ENCODE measurements at regions not wholly inside any gene's neighbourhood (a gene's known extent, or its start where the extent isn't known, plus 50 kb on each side); places are given as distances from the start of the nearest gene placed in this dataset.
"Not testable (repeated sequence)": the region's sequence is repeated elsewhere in the genome, so short reads cannot be mapped to it uniquely, and the experiment has no call there.

GRCh38 chr4:189809241-189809735 lies 131.4 kb upstream of the FRG1 start:
- DNase-seq: no peak

DNA sequence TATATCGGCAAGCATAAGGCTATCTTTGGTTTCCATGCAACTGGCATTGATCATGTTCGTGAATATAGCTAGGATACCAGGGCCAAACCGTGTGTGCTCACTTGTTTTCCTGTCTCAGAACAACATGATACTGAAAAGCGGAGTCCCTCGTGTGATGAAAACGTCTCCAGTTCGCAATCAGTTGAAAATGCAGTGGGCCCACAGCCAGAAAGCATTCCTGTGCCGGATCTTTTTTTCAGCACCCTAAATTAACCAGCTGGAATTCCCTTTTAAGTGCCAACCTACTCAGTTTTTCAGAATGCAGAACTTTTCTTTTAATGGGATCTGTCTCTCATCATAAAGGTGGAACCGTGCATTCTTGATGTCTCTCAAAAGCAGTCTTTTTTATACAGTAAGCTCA lies 130.8 kb upstream of the FRG1 start:
- no peak for DNase-seq

GRCh38 chr4:189810318-189811181 lies 130.1 kb upstream of the FRG1 start:
- not testable (repeated sequence) for DNase-seq

DNA sequence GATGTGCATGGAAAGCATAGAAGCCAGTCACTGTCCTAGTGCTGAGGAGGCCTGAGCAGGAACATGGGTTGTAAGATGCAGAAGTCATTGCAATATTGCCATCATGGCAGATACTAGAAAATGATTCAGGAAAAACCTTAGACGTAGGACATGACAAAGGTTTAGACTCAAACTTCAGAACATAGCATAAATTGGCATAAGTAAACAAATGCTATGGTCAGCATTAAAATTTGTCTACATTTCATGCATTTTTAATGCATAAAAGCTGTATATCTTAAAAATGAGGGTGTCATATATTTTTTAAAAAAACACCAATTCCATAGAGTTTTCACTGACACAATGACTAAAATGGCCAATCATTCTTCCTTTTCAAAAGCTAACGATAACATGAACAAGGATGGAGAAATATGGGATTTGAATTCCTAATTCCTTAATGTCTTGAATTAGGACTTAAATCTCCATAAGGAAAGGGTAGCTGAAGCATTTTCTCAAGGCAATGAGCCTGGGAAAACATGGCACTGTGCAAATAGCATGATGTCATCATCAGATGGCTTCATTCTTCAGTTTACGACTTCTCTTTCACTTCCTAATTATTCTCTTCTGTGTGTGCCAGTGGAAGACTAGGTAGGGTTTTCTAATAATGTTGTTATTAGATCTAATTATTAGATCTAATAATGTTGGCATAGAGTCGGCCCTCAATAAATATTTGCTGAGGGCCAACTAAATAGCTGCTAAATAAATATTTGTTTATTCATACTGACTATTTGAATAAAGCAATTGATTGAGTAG lies 125.1 kb upstream of the FRG1 start:
- DNase-seq: no peak

DNA sequence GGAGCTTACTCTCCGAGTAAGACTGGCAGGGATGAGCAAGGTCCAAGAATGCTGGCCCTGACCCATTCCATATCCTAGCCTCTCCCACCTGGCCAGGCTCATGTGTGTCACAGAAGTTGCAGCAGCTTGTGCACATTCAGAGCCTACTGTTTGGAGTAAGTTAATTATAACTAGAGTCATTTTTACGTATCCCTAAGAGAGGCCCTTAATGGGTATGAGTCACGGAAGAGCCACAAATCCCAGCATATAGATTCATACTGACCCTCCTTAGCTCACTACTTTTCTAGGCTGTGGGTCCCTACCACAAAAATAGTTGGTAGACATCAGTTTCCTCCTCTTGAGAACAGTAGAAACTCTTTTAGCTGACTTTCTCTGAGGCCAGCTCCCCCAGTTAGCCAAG lies 118.3 kb upstream of the FRG1 start:
- no peak for DNase-seq

- DNase-seq: no peak
These were observed 117.1 kb upstream of the FRG1 start for GRCh38 chr4:189823591-189823990.

GRCh38 chr4:189825466-189825865 lies 115.2 kb upstream of the FRG1 start:
- DNase-seq: no peak

DNA sequence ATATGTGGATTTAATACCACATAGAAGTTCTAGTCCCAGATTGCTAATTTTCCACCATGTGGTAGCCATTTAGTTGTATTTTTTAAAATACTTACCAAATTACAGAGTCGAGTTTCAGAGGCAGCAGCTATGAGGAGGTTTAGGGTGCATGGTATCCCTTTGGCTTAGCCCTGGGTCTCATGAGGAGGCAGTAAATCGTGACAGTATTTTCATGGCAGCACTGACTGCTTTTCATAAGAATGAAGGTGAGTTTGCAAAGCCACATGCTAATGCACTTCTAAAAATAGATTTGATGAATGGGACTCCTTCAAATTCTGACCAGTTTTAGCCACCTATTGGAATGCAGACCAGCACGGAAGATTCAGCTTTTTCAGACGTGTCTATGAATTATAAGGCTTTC lies 114.0 kb upstream of the FRG1 start:
- DNase-seq: no peak

DNA sequence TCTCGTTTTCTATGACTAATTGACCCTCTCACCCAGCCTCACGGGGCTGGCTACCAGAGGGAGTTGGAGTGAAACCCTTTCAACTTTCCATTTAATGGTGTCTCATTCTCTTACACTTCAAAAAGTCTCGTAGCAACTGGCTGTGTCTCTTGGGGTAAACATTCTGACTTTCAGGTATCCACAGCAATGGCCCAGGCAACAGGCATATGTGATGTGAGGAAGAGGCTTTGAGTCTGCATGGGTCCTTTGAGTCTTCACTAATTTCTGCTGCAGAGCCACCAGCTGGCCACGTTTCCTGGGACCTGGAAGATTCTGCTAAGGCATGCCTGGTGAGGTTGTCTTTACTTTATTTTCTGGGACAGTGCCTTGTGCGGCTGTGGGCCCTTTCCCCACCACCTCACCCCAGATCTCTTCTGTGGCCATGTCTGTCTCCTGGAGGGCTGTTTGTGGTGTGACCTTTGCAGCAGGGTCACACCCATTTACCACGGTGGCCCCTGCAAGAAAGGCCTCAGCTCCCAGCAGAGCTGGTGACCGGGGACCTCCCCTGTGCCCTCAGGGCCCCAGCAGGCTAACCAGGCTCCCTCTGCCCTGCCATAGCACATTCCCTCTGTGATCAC lies 112.5 kb upstream of the FRG1 start:
- DNase-seq: no peak

DNA sequence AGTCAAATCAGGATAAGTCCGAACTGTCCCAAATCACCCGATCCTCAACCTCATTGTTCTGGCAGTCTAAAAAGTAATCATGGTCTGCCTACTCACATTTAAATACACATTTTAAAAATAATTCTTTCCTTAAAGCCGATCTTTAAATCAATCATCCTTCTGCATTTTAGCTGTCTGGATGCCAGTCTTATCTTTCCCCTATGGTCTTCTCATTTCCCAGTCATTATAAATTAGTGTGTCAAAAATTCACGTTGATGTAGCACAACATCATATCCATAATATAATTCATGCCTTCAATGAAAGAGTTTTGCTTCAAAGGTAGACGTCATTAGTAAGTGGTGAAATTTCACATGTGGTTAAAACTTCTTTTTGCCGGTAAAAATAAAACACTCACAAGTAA lies 108.1 kb upstream of the FRG1 start:
- DNase-seq: no peak

DNA sequence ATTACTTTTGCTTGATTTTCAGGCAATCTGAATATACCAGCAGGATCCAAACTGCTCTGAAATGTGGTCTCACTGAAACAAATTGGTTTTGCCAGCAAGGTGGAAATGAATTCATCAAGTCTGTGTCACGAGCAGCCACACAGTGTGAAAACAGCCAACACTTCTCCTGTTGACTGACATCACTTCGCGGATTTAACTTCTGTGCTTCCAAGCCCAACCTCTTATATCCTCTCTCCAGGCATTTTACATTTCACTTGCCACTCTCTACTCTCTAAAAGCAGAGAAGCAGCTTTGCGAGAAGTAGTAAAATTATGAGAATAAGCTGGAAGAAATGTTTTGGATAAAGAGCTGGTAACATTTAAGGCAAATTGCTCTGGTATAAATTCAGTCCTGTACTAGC lies 106.1 kb upstream of the FRG1 start:
- no peak for DNase-seq

GRCh38 chr4:189835505-189835904 lies 105.2 kb upstream of the FRG1 start:
- no peak for DNase-seq

DNA sequence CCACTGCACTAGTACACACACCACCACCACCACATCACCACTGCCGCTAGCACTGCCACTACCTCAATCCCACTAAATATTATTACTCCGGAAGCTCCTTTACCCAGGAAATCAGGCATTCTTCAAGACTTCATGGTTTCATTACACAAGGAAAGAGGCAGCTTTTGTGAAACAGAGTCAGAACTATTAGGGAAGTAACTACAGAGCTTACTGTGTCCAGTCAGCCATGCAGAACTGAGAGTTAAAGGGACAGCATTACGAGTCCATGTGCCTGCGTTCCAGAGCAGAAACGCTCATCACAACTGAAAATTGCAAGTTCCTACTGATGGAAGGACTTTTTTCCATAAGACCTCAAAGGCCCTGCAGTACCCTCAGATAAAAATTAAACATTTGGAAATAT lies 103.2 kb upstream of the FRG1 start:
- no peak for DNase-seq

- no peak for DNase-seq
These were observed 101.7 kb upstream of the FRG1 start for GRCh38 chr4:189838821-189839497.

GRCh38 chr4:189840356-189840755 lies 100.3 kb upstream of the FRG1 start:
- no peak for DNase-seq

DNA sequence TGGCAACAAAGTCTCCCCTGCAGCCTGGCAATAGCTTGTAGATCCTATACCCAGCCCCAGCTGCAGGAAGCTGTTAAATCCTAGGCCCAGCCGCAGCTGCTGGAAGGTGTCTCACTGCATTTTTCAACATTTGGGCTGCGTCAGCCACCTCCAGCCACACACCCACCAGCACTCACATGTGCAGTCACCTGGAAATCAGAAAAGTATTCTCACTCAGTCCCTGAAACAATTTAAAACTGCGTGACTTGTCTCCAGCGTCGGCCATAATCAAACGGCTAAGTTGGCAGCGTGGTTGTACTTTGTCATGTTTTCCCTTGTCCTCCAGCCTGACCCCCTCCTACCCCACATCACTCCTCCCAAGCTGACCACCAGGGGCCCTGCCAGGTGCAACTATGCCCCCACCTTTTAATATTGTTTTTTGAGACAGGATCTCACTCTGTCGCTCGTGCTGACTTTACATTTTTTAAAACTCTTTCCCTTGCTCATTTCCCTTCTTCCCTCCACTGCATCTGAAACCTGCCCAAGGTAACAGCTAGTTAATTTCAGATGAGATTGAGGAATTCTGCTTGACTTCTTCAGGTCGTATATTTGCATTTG lies 97.2 kb upstream of the FRG1 start:
- DNase-seq: no peak

DNA sequence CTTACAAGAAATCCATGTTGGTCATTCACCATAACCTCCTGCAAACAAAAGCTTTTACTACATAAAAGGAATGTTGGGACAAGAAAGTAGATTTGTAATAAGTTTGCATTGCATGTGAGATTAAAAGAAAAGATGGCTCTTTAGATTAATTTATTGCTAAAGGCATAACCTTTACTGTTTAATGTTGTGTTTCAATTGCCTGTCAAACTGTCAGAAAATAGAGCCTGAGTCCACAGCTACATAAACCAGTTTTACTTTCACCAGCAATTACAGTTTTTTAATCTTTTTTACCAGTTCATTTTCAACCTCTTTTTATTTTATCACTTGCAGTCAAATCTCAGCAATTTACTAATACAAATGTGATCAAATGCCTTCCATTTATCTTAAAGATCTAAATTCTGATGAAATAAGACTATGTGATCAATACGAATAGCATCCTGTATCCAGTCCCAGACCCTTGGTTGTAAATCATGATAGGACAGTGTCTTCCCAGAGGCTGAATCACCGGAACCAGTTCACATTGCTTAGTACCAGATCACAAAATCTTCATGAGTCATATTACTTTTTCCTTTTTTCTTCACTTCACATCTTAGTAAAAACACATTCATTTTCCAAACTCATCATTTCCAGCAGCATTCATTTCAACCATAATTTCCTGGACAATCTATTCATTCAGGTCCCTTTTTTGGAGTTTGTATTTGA lies 95.4 kb upstream of the FRG1 start:
- no peak for DNase-seq

GRCh38 chr4:189846094-189846493 lies 94.6 kb upstream of the FRG1 start:
- DNase-seq: not testable (repeated sequence)

DNA sequence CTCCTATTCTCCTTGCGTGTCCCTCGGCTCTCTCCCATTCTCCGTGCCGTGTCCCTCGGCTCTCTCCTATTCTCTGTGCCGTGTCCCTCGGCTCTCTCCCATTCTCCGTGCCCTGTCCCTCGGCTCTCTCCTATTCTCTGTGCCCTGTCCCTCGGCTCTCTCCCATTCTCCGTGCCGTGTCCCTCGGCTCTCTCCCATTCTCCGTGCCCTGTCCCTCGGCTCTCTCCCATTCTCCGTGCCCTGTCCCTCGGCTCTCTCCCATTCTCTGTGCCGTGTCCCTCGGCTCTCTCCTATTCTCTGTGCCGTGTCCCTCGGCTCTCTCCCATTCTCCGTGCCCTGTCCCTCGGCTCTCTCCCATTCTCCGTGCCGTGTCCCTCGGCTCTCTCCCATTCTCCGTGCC lies 94.1 kb upstream of the FRG1 start:
- not testable (repeated sequence) for DNase-seq

DNA sequence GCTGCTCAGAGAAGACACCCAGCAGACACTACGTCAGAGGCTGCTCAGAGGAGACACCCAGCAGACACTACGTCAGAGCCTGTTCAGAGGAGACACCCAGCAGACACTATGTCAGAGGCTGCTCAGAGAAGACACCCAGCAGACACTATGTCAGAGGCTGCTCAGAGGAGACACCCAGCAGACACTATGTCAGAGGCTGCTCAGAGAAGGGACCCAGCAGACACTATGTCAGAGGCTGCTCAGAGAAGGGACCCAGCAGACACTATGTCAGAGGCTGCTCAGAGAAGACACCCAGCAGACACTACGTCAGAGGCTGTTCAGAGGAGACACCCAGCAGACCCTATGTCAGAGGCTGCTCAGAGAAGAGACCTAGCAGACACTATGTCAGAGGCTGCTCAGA lies 92.0 kb upstream of the FRG1 start:
- DNase-seq: not testable (repeated sequence)

DNA sequence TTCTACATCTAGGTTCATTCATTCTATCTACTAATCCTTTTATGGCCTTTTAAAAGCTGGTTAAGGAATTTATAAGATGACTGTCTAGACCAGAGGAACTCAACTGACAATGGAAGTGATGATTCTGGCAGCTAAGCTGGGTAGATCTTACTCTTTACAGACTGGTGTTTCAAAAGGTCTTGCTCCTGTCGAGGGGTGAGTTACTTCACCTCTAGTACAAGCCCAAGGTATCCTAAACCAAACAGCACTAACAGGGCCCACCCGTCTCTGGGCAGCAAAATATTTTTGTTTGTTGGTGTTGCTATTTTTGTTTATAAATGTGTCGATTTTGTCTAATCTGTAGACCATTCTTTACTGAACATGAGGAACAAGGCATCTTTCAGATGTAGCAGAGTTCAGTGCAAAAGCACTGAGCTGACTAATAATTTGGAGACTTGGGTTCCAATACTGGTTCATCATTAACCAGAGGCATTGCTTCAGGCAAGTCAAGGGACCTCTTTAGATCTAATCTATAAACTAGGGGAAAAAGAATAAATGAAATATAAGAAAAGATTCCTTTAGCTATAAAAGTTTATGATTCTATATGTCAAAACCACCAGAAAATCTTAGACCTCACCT lies 90.3 kb upstream of the FRG1 start:
- DNase-seq: no peak

Data from activated naive CD4-positive, alpha-beta T cell (primary cell).